GM19238 (cell line): ENCODE measurements at regions not wholly inside any gene's neighbourhood (a gene's known extent, or its start where the extent isn't known, plus 50 kb on each side); places are given as distances from the start of the nearest gene placed in this dataset.

Source experiments
- DNase-seq: peaks from one replicate; pipeline ENCODE4 v3.0.0; 2011; ENCODE audit warnings: low spot score; ENCODE audit not compliant: insufficient read length

DNA sequence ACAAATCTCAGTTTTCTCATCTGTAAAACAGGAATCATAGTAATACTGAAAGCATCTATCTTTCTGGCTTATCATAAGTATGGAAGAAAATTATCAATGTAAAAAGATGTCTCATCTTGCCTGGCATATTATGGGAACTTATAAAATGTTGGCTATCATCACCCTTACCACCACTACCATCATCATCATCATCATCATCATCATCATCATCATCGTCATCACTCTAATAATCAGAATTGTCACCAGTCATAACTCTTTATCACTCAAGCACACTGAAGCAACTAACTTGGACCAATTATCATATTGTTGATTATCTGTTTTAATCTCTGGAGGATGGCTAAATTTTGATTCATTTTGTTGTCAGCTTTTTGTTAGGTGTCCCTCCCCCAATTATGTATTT is 825.4 kb downstream of the SORCS3 start:
- no peak for DNase-seq

- DNase-seq: no peak
Measured at GRCh38 chr10:105434970-105435369, 793.9 kb downstream of the SORCS3 start.

- DNase-seq: no peak
Measured at GRCh38 chr10:105413997-105414396, 772.9 kb downstream of the SORCS3 start.

DNA sequence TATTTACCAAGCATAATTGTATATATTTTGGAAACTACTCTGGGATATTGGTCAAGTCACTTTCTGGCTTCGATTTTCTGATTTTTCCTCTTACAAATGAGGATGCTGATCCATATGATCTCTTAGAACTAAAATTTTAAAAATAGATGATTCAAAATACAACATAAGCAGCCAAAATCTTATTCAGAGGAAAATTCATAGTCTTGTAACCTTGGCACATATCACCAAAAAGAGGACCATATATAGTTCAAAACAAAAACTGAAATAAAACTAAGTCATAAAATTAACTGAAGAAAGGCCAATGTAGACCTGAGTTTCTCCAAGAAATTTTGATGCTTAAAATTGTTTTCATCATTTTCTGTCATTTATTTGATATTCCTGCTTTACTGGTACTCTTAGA is 768.3 kb downstream of the SORCS3 start:
- DNase-seq: no peak

GRCh38 chr10:105406488-105406887 is 765.4 kb downstream of the SORCS3 start:
- DNase-seq: no peak

DNA sequence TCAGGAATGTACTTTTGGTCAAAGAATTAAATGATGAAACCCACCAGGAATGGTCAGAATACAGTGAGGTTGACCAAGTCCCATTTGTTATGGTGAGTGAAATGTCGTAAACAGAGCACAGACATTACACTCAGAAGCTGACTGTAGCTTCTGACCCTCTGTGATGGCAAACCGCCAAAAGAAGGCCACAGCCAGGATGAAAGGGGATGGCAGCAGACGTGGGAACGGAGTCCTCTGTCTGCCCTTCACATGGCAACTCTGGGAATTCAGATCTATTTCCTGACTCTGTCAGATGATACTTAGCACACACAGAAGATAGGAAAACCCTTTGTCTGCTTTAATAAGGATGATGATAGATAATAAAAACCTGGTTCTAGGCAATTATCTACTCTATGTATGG is 757.1 kb downstream of the SORCS3 start:
- no peak for DNase-seq

- DNase-seq: no peak
Measured at GRCh38 chr10:105391670-105392351, 750.7 kb downstream of the SORCS3 start.

GRCh38 chr10:105387971-105388370 is 746.9 kb downstream of the SORCS3 start:
- DNase-seq: no peak

- DNase-seq: no peak
Measured at GRCh38 chr10:105383978-105384377, 742.9 kb downstream of the SORCS3 start.

- DNase-seq: no peak
Measured at GRCh38 chr10:105370692-105371091, 729.6 kb downstream of the SORCS3 start.

DNA sequence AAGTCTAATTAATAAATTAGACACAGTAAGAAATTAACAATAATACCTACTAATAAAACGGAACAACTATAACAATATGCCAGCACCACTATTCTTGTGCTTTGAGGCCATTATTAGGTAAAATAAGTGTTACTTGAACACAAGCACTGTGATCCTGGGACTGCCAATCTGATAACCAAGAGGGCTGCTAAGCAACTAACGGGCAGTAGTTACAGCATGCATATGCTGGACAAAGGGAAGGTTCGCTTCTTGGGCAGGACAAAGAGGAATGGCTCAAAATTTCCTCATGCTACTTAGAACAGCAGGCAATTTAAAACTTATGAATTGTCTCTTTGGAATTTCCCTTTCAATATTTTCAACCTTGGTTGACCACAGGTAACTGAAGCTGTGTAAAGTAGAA is 718.6 kb downstream of the SORCS3 start:
- no peak for DNase-seq

DNA sequence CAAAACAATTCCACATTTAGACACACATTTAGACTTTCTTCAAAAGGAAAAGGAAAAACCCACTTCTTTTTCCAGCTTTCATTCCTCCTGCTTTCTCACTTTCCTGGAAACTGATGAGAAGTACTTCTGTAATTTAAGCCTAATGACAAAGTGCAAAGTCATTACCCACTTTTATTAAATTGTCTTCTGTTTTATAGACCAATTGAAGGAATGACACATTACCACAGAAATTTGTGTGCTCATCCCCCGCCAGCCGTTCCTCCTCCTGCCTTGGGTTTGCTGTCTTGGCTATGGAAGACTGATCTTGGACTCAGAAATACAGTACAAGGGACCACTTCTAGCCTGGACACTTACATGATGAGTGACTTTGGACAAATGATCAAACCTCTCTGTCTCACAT is 717.8 kb downstream of the SORCS3 start:
- DNase-seq: no peak

DNA sequence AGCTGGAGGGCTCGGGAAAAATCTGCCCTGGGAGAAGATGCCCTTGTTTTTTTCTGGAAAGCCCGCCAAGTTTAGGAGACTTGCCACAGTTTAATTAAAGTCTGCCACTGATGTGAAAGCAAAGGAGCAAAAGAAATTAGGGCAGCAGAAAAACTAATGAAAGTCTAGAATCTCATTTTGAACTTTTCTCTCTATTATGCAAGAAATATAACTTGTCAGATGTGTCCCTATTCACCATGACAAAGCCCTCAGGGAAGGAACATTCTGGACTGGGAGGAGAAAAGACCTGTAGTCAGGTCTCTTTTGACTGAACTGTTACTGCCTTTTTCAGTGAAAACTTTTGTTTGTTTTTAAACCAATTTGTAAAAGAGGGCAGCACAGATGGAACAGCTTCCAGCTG is 715.5 kb downstream of the SORCS3 start:
- no peak for DNase-seq

- DNase-seq: no peak
Measured at GRCh38 chr10:105354010-105354409, 712.9 kb downstream of the SORCS3 start.

DNA sequence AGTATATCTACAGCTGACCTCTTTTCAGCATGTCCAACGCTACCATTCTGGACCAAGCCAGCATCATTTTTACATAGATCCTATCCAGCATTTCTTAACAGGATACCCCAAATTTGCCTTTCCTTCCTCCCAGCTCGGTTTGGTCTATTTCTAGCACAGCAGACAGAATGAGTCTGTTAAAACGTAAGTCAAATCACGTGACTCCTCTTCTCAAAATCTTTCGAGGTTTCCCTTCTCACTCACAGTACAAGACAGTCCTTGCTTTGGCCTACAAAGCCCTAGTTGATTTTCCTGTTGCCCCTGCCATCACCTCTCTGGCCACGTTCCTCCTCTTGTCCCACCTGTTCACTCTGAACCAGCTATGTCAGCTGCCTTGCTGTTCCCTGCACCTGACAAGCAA is 711.7 kb downstream of the SORCS3 start:
- no peak for DNase-seq

- no peak for DNase-seq
Measured at GRCh38 chr10:105352281-105352680, 711.2 kb downstream of the SORCS3 start.

GRCh38 chr10:105351187-105351586 is 710.1 kb downstream of the SORCS3 start:
- DNase-seq: no peak

DNA sequence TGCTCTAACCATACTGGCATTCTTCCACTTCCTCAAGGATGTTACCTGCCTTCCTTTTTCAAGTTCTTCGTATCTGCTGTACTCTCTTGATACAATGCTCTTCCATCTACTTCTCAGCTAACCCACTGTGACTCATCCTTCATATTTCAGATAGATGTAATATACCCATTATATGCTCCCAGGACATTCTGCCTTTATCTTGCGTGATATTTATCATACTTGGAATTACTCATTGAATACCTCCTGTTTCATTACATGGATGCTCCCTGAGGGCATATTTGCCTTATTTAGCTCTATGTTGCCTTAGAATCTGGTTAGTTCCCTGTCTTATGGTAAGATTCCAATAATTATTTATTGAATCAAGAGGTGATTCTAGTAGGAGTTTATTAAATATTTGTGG is 706.4 kb downstream of the SORCS3 start:
- DNase-seq: no peak

DNA sequence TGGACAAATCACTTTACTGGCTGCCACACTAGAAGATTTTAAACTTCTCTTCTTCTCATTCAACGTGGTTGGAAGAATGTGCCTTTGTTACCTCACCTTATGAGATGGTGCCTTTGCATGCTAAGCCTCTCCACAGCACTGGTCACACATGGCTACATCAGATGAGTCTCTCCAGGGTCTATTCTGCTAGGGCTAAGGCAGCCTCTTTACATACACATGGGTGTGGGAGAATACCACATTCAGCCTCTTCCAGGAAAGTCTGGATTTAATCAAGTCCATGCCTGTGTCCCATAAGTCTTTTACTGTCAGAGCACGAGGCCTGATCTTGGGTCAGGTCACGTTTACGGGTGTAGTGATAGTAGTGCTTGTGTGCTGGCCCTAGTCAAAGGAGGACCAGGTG is 701.5 kb downstream of the SORCS3 start:
- no peak for DNase-seq

DNA sequence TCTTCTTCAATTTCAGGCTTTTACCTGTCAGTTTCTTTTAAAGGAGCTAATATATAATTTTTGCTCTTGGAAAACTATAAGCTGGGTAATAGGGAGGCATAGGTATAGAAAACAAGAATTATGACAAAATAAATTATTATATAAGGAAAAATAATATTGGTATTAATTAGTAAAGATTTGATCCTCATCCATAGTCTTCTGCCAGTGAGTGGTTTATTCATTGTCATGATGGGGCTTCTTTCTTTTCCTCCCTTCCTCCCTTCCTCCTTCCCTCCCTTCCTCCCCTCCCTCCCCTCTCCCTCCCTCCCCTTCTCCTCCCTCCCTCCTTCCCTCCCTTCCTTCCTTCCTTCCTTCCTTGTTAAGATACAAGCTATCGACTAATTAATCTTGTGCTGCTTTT is 698.6 kb downstream of the SORCS3 start:
- DNase-seq: no peak

DNA sequence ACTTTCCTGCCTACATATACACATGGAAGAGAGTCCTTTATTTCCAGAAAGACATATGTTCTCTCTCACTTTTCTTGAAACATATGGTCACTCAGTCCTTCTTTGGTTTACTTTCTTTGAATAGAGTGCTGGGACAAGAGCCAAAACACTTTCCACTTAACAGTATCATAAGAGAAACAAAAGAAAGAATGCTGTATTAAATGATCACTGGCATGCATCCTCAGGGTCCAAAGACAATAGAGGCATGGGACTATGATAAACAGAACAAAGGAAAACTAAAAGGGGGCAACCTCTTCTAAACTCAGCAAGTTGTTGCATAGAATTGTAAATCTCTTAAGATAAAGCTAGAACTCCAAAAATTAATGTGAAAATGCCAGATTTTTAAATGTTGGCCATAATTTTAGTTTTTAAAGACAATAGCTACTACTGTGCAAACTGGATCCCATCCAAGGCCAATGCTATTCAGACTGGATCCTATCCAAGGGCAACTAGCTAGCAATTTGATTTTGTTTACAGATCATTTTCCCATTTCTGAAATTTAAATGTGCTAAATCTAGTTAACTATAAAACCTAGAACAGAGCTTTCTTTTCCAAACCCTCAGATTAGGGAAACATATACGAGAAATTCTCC is 687.5 kb downstream of the SORCS3 start:
- no peak for DNase-seq
